K562 (cell line): ENCODE measurements at regions not wholly inside any gene's neighbourhood (a gene's known extent, or its start where the extent isn't known, plus 50 kb on each side); places are given as distances from the start of the nearest gene placed in this dataset.

ENCODE experiments used
- ARID1B ChIP-seq: fragments of 450-650 bp; IDR thresholded peaks from 2 replicates; pipeline ENCODE4 v1.6.1; 2016; ENCODE audit warnings: antibody characterized with exemption, mild to moderate bottlenecking, inconsistent platforms
- ARNT ChIP-seq, 2 experiments: fragments of 450-650 bp; IDR thresholded peaks; 2 replicates each; pipeline ENCODE4 v1.6.1; 2016; ENCODE audit warnings: mild to moderate bottlenecking in 1 of 2
- BACH1 ChIP-seq: fragments of 200-800 bp; sonication (Bioruptor generic); IDR thresholded peaks from 2 replicates; pipeline ENCODE4 v1.6.1; 2016; ENCODE audit warnings: missing genetic modification characterization, missing compliant biosample characterization
- BCOR ChIP-seq: fragments of 450-650 bp; IDR thresholded peaks from 2 replicates; pipeline ENCODE4 v1.6.1; 2016
- C11orf30 ChIP-seq: fragments of 450-650 bp; IDR thresholded peaks from 2 replicates; pipeline ENCODE4 v1.6.1; 2016; ENCODE audit warnings: low read depth, mild to moderate bottlenecking
- CAMTA2 ChIP-seq: fragments of 250-450 bp; sonication (Bioruptor Pico); conservative IDR thresholded peaks from 2 replicates; pipeline ENCODE4 v1.5.1; 2022
- FOXJ3 ChIP-seq: sonication (generic); formaldehyde crosslinking; IDR thresholded peaks from 2 replicates; pipeline ENCODE4 v1.4.0; 2020; ENCODE audit warnings: mild to moderate bottlenecking, missing genetic modification reagents
- GABPA ChIP-seq: fragments of 200-800 bp; sonication (Bioruptor generic); conservative IDR thresholded peaks from 2 replicates; pipeline ENCODE4 v1.6.1; 2016; ENCODE audit warnings: low read depth, missing genetic modification characterization, missing compliant biosample characterization
- GABPB1 ChIP-seq: sonication (generic); formaldehyde crosslinking; IDR thresholded peaks from 2 replicates; pipeline ENCODE4 v1.8.0; 2022; ENCODE audit warnings: mild to moderate bottlenecking, missing genetic modification reagents
- GATAD2A ChIP-seq: fragments of 450-650 bp; IDR thresholded peaks from 2 replicates; pipeline ENCODE4 v1.6.1; 2017
- HCFC1 ChIP-seq: IDR thresholded peaks from 2 replicates; pipeline ENCODE4 v1.6.1; 2012; ENCODE audit warnings: low read depth, low read length, improper control_type of control experiment
- HDAC3 ChIP-seq: fragments of 450-650 bp; IDR thresholded peaks from 2 replicates; pipeline ENCODE4 v1.6.1; 2018; ENCODE audit warnings: borderline replicate concordance, mild to moderate bottlenecking, moderate library complexity; ENCODE audit not compliant: partially characterized antibody
- HSF4 ChIP-seq: fragments of 250-450 bp; sonication (Bioruptor Pico); IDR thresholded peaks from 2 replicates; pipeline ENCODE4 v2.1.2; 2022; ENCODE audit warnings: mild to moderate bottlenecking, moderate library complexity, borderline replicate concordance
- KLF16 ChIP-seq: IDR thresholded peaks from 2 replicates; pipeline ENCODE4 v1.6.1; 2016; ENCODE audit warnings: antibody characterized with exemption
- KLF6 ChIP-seq: fragments of 250-450 bp; sonication (Bioruptor Pico); IDR thresholded peaks from 2 replicates; pipeline ENCODE4 v1.4.0; 2020; ENCODE audit warnings: mild to moderate bottlenecking, moderate library complexity, borderline replicate concordance
- NCOR1 ChIP-seq: fragments of 450-650 bp; IDR thresholded peaks from 2 replicates; pipeline ENCODE4 v1.6.1; 2016; ENCODE audit warnings: mild to moderate bottlenecking, moderate library complexity
- NR2C2 ChIP-seq, 2 experiments: fragments of 200-800 bp in 1 of 2; sonication (Bioruptor generic) in 1 of 2; sonication (generic) in 1 of 2; formaldehyde crosslinking in 1 of 2; IDR thresholded peaks; 2 replicates each; pipeline versions ENCODE4 v1.6.1 to v1.8.0; 2016 to 2022; ENCODE audit warnings: mild to moderate bottlenecking in 1 of 2, missing compliant biosample characterization in 1 of 2, missing genetic modification characterization in 1 of 2, missing genetic modification reagents in 1 of 2
- NR4A1 ChIP-seq, 2 experiments: fragments of 250-450 bp in 1 of 2; fragments of 450-650 bp in 1 of 2; sonication (Bioruptor Pico) in 1 of 2; IDR thresholded peaks; 2 replicates each; pipeline versions ENCODE4 v1.4.0 to v1.6.1; 2016 to 2020; ENCODE audit warnings: mild to moderate bottlenecking in 2 of 2, missing compliant biosample characterization in 1 of 2, missing genetic modification characterization in 1 of 2, moderate library complexity in 1 of 2
- OTX1 ChIP-seq: fragments of 450-650 bp; formaldehyde crosslinking; IDR thresholded peaks from 2 replicates; pipeline ENCODE4 v1.4.0; 2022; ENCODE audit warnings: mild to moderate bottlenecking
- PTRF ChIP-seq: fragments of 450-650 bp; IDR thresholded peaks from 2 replicates; pipeline ENCODE4 v1.6.1; 2016; ENCODE audit warnings: mild to moderate bottlenecking, missing genetic modification characterization, missing compliant biosample characterization
- PYGO2 ChIP-seq: fragments of 450-650 bp; IDR thresholded peaks from 2 replicates; pipeline ENCODE4 v1.6.1; 2016; ENCODE audit warnings: mild to moderate bottlenecking, missing genetic modification characterization, moderate library complexity, missing compliant biosample characterization
- SMARCE1 ChIP-seq: fragments of 450-650 bp; IDR thresholded peaks from 2 replicates; pipeline ENCODE4 v1.7.1; 2016; ENCODE audit warnings: mild to moderate bottlenecking
- STAG1 ChIP-seq: sonication (generic); formaldehyde crosslinking; IDR thresholded peaks from 2 replicates; pipeline ENCODE4 v1.5.0; 2020; ENCODE audit warnings: missing genetic modification reagents, borderline replicate concordance
- ZNF239 ChIP-seq: fragments of 250-450 bp; sonication (Bioruptor Pico); IDR thresholded peaks from 2 replicates; pipeline ENCODE4 v1.4.0; 2020; ENCODE audit warnings: mild to moderate bottlenecking
- TF ChIP-seq, protein P1 (sequence below): fragments of 450-650 bp; IDR thresholded peaks from 2 replicates; pipeline ENCODE4 v1.6.1; 2016
- TF ChIP-seq, protein P2 (sequence below): sonication (generic); formaldehyde crosslinking; IDR thresholded peaks from 2 replicates; pipeline ENCODE4 v1.8.1; 2022; ENCODE audit warnings: missing genetic modification reagents
- TF ChIP-seq, protein P3 (sequence below), 2 experiments: fragments of 450-650 bp; IDR thresholded peaks; 2 replicates each; pipeline ENCODE4 v1.6.1; 2016

DNA sequence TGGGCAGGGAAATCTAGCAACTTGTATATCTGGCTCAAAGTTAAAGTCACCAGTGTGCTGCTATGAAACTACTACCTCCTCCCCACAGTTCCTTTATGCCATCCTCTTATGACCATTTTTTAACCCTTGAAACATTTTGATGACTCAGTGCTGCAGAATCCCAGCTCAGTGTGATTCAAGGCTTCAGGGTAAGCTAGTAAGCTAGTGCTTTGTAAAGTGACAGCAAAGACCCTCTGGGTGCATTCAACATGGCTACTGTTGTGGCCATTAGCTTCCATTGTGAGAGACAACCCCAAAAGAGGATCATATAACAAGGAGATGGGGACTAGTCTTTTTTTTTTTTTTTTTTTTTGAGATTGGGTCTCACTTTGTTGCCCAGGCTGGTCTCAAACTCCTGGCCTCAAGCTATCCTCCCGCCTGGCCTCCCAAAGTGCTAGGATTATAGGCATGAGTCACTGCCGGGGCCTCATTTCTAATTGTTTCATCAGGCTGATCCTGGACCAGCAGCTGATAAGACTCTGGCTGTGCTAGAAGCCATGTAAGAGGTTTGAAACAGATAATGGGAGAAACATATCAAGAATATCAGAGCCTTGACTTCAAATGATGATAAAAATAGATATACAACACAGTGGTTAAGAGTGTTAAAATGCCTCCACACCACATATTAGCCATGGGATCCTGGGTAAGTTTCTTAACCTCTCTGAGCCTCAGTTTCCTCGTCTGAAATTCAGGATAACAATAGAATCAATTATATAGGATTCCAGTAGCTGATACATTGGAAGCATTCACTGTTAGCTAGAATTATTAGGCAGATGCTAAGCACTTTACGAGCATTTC lies 65.7 kb upstream of the RTN4 start (continued):
- no peak for TF ChIP-seq CAMTA2 (CRISPR knock-in tag)
- no peak for TF ChIP-seq GABPB1 (CRISPR knock-in tag)
- TF ChIP-seq NCOR1 = peak; percentile 52; the same call in 1 of the 2 replicates
- TF ChIP-seq, protein P1, sequence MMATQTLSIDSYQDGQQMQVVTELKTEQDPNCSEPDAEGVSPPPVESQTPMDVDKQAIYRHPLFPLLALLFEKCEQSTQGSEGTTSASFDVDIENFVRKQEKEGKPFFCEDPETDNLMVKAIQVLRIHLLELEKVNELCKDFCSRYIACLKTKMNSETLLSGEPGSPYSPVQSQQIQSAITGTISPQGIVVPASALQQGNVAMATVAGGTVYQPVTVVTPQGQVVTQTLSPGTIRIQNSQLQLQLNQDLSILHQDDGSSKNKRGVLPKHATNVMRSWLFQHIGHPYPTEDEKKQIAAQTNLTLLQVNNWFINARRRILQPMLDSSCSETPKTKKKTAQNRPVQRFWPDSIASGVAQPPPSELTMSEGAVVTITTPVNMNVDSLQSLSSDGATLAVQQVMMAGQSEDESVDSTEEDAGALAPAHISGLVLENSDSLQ = peak; percentile 9; the same call in 1 of the 2 replicates
- TF ChIP-seq KLF16 = peak; percentile 62; the same call in 1 of the 2 replicates
- TF ChIP-seq HDAC3 = peak; percentile 70
- peak in 1 of 2 experiments; percentile 70; a peak in 2 of 4 replicates for TF ChIP-seq ARNT (IDR thresholded peaks at IDR 0.05)
- TF ChIP-seq, protein P2, sequence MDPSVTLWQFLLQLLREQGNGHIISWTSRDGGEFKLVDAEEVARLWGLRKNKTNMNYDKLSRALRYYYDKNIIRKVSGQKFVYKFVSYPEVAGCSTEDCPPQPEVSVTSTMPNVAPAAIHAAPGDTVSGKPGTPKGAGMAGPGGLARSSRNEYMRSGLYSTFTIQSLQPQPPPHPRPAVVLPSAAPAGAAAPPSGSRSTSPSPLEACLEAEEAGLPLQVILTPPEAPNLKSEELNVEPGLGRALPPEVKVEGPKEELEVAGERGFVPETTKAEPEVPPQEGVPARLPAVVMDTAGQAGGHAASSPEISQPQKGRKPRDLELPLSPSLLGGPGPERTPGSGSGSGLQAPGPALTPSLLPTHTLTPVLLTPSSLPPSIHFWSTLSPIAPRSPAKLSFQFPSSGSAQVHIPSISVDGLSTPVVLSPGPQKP (CRISPR knock-in tag) = no peak
- no peak for TF ChIP-seq NR2C2 (CRISPR knock-in tag; IDR thresholded peaks at IDR 0.05)
- peak; percentile 71 for TF ChIP-seq NR2C2 (tag; IDR thresholded peaks at IDR 0.05)
- peak; percentile 79 for TF ChIP-seq BACH1
- 0 out of 2 replicates have a peak, but pooled peaks have one; percentile 24 for TF ChIP-seq OTX1 (CRISPR knock-in tag)
- TF ChIP-seq PYGO2 (tag) = no peak
- no peak for TF ChIP-seq NR4A1 (CRISPR knock-in tag; IDR thresholded peaks at IDR 0.05)
- TF ChIP-seq NR4A1 (tag; IDR thresholded peaks at IDR 0.05) = peak; percentile 69; the same call in 1 of the 2 replicates
- TF ChIP-seq STAG1 (CRISPR knock-in tag) = no peak
- no peak for TF ChIP-seq HCFC1
- TF ChIP-seq ARID1B = peak; percentile 92
- peak; percentile 72; the same call in 1 of the 2 replicates for TF ChIP-seq C11orf30
- TF ChIP-seq FOXJ3 (CRISPR knock-in tag) = no peak
- 0 out of 2 replicates have a peak, but pooled peaks have one; percentile 11 for TF ChIP-seq GATAD2A
- peak; percentile 78 for TF ChIP-seq ZNF239
- TF ChIP-seq BCOR = 0 out of 2 replicates have a peak, but pooled peaks have one; percentile 65
- peak; percentile 77; the same call in 1 of the 2 replicates for TF ChIP-seq KLF6 (CRISPR knock-in tag)
- peak; percentile 42; the same call in 1 of the 2 replicates for TF ChIP-seq GABPA (tag)
- peak; percentile 96 for TF ChIP-seq SMARCE1
- TF ChIP-seq, protein P3, sequence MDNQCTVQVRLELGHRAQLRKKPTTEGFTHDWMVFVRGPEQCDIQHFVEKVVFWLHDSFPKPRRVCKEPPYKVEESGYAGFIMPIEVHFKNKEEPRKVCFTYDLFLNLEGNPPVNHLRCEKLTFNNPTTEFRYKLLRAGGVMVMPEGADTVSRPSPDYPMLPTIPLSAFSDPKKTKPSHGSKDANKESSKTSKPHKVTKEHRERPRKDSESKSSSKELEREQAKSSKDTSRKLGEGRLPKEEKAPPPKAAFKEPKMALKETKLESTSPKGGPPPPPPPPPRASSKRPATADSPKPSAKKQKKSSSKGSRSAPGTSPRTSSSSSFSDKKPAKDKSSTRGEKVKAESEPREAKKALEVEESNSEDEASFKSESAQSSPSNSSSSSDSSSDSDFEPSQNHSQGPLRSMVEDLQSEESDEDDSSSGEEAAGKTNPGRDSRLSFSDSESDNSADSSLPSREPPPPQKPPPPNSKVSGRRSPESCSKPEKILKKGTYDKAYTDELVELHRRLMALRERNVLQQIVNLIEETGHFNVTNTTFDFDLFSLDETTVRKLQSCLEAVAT (IDR thresholded peaks at IDR 0.05) = peak in 1 of 2 experiments; percentile 71; a peak in 2 of 4 replicates
- TF ChIP-seq HSF4 (CRISPR knock-in tag) = 0 out of 2 replicates have a peak, but pooled peaks have one; percentile 18
- peak; percentile 77 for TF ChIP-seq PTRF
